Progenitor cell of endocrine pancreas (in vitro differentiated cells): ENCODE measurements at regions not wholly inside any gene's neighbourhood (a gene's known extent, or its start where the extent isn't known, plus 50 kb on each side); places are given as distances from the start of the nearest gene placed in this dataset.

Source experiments
- DNase-seq: peaks from one replicate; pipeline ENCODE4 v3.0.0; 2021; ENCODE audit warnings: low spot score; ENCODE audit not compliant: unreplicated experiment
- H3K27ac Mint-ChIP-seq: 2 replicates; pipeline ENCODE4 v1.8.0; 2021; ENCODE audit warnings: mild to moderate bottlenecking, moderate library complexity, mixed read lengths
- H3K27me3 Mint-ChIP-seq: 2 replicates; pipeline ENCODE4 v1.8.0; 2021; ENCODE audit warnings: mixed read lengths
- H3K36me3 Mint-ChIP-seq: 2 replicates; pipeline ENCODE4 v1.8.0; 2022; ENCODE audit warnings: mixed read lengths; ENCODE audit not compliant: insufficient read depth
- H3K4me1 Mint-ChIP-seq: 2 replicates; pipeline ENCODE4 v1.8.0; 2021; ENCODE audit warnings: low read depth, mixed read lengths
- H3K4me3 Mint-ChIP-seq: 2 replicates; pipeline ENCODE4 v1.8.0; 2021; ENCODE audit warnings: low read depth, mild to moderate bottlenecking, moderate library complexity, mixed read lengths
- H3K9me3 Mint-ChIP-seq: 2 replicates; pipeline ENCODE4 v1.8.0; 2021; ENCODE audit warnings: low read depth, mixed read lengths
- CTCF ChIP-seq: fragments of 200-600 bp; sonication (generic); IDR thresholded peaks from one replicate; pipeline ENCODE4 v1.5.0; 2021; ENCODE audit warnings: antibody characterized with exemption, mild to moderate bottlenecking; ENCODE audit not compliant: unreplicated experiment

- Mint-ChIP-seq H3K4me3 (no peak overlapping the region), H3K27ac (no peak overlapping the region), H3K36me3 (no peaks in the 10 kb centered on the region), H3K4me1 (peaks cover 12% of the 10 kb centered on the region), H3K27me3 (no peaks in the 10 kb centered on the region), H3K9me3 (no peaks in the 10 kb centered on the region)
- DNase-seq: no peak
- TF ChIP-seq CTCF: no peak
Observed at GRCh38 chr5:87954121-87954520, 314.5 kb downstream of the TMEM161B start.

DNA sequence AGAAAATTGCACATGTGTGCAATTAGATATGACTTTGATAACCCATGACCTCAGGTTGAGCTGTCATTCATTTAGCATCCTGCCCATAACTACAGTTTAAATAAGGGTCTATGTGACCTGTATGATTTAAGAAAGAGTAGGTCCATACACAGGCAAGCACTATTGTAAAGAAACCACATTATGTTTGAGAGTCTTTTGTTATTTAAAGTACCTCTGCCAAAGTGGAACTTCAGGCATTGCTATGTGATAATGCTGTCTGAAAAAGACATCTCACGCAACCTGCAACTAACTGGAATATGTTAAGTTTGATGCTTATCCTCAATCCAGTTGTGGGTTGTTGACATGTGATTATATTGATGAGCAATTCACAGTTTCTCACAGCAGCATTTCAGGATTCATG, 317.0 kb downstream of the TMEM161B start:
- no peak overlapping the region for H3K27ac Mint-ChIP-seq
- no peak overlapping the region for H3K4me3 Mint-ChIP-seq
- no peak for DNase-seq
- H3K4me1 Mint-ChIP-seq: peaks cover 12% of the 10 kb centered on the region
- no peaks in the 10 kb centered on the region for H3K36me3 Mint-ChIP-seq
- no peaks in the 10 kb centered on the region for H3K27me3 Mint-ChIP-seq
- H3K9me3 Mint-ChIP-seq: no peaks in the 10 kb centered on the region
- TF ChIP-seq CTCF: no peak

DNA sequence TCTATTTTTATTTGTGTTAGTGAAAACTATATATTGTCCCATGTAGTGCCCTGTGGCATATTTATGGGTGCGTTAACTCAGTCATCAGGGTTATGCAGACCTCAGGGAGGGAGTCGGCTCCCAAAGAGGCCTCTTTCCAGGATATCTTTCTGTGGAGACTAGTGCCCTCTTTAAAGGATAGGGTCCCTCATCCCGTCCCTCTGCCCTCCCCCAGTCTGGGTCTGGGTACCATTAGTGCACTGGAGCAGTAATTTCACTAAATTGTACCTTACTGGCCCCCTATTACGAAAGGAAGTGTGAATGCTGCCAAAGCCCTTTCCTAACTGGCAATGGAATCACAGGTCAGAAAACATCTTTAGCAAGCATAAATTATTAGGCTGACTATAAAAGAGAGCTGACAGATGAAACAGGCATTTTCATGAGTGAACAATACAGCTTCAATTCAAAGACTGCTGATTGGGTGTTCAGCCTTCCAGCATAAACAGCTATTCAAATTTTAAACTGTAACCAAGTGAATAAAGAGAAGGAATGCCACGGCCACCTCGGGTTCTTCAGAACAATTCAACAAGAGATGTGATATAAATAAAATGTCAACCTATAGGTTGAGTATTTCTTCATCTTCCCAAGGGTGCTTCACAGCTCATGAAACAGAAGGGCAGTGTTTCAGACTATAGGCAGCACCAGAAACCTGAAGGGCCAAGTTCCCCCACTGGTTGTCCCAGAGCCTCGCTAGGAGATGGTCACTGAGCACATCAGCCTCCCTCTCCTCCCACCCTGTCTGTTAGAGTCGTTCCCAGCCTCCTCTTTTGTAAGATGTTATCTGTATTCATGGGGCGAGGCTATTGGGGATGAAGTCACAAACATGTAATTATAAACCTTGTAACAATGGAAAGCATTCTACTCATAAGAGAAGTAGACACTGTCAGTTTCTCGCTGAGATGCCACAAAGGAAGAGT, 318.7 kb downstream of the TMEM161B start:
- TF ChIP-seq CTCF: no peak
- Mint-ChIP-seq H3K27ac (no peak overlapping the region), H3K36me3 (no peaks in the 10 kb centered on the region), H3K4me1 (peaks cover 13% of the 10 kb centered on the region), H3K27me3 (no peaks in the 10 kb centered on the region), H3K9me3 (no peaks in the 10 kb centered on the region), H3K4me3 (no peak overlapping the region)
- DNase-seq: no peak

DNA sequence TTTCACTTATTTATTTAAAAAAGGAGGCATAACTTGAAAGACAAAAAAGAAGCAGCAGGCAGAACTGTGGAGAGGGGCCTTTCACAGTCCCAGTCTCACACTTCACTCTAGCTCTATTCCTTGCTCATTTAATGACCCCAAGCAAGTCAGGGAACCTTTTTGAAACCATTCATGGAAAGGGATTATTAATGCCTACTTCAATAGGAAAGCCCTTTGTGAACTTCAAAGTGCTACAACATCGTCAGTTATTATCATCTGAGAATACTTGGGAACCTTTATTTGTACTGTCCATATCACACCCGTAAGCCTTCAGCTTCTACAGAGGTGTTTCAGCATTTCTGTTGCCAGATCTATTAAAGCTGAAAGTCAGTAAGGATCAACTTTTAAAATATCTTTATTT, 320.2 kb downstream of the TMEM161B start:
- no peak for DNase-seq
- Mint-ChIP-seq H3K27me3 (no peaks in the 10 kb centered on the region), H3K4me1 (peaks cover 26% of the 10 kb centered on the region), H3K9me3 (no peaks in the 10 kb centered on the region), H3K27ac (no peak overlapping the region), H3K36me3 (no peaks in the 10 kb centered on the region), H3K4me3 (no peak overlapping the region)
- no peak for TF ChIP-seq CTCF

DNA sequence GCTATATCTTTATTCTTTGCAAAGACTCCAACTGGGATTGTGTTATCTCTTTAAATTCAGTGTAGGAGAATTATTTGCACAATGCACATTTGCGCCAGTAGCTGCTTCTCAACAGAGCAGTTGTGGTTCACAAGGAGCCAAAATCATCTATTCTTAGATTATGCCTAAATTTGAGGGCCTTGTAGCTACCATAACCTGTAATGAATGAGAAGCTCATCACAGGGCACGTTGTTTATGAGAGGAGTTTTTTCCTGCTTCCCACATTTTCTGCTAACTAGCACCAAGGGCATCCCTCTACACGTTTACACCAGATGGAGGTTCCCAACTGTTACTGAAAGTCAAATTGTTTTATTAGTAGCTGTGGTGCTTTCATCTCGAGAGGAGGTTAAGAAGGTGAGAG, 322.4 kb downstream of the TMEM161B start:
- TF ChIP-seq CTCF: no peak
- no peak for DNase-seq
- H3K27ac Mint-ChIP-seq: no peak overlapping the region
- H3K36me3 Mint-ChIP-seq: no peaks in the 10 kb centered on the region
- peaks cover 20% of the 10 kb centered on the region for H3K4me1 Mint-ChIP-seq
- no peaks in the 10 kb centered on the region for H3K27me3 Mint-ChIP-seq
- H3K4me3 Mint-ChIP-seq: no peak overlapping the region
- H3K9me3 Mint-ChIP-seq: no peaks in the 10 kb centered on the region
